Stimulated activated CD8-positive, alpha-beta memory T cell treated with anti-CD3 and anti-CD28 coated beads, Interleukin-4, amount 100 ng/mL, for 24 hours (primary cell): ENCODE measurements at regions not wholly inside any gene's neighbourhood (a gene's known extent, or its start where the extent isn't known, plus 50 kb on each side); places are given as distances from the start of the nearest gene placed in this dataset.

Source experiments
- DNase-seq: peaks from one replicate; pipeline ENCODE4 v3.0.0-alpha.2; 2020; ENCODE audit warnings: low read depth

- no peak for DNase-seq
Measured at GRCh38 chr20:40959325-40960092, 69.1 kb upstream of the TOP1 start.

GRCh38 chr20:40960101-40960500 lies 68.5 kb upstream of the TOP1 start:
- no peak for DNase-seq

DNA sequence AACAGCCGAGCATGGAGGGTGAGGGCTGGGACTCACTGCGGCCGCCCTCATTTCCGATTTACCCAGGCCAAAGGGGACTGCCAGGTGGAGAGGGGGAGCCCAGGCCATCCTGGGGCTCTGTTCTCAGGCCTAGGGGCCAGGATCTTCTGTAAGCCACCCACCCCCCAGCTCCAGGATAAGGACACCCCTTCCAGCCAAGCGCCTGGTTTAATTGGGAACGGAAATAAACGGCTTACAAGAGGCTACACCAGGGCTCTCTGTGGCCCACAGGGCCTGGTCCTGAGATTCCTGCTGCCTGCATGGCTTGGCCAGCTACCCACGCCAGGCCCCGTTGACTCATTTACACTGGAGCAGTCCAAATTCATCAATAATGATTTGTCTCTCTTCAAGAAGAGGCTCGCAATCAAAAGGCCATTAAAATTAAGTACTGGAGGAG lies 68.1 kb upstream of the TOP1 start:
- DNase-seq: no peak

DNA sequence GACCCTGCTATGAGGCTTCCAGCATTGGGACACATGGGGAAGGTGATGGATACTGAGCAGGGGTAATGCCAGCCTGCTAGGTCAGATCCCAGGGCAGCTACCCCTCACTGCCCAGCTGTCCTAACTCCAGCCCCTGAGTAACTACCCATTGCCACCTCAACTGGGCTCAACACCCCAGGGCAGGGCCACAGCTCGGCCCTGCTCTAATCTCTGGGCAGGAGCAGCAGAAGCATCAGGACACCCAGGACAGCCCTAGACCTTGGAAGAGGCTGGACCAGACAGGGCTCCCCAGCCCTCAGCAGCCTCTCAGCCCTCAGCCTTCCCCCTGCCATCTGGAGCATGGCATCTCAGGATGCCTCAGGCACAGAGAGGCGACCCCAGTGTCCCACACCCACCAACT lies 67.4 kb upstream of the TOP1 start:
- no peak for DNase-seq

- DNase-seq: no peak
Measured at GRCh38 chr20:40961686-40962640, 66.7 kb upstream of the TOP1 start.

GRCh38 chr20:40962733-40963504 lies 65.7 kb upstream of the TOP1 start:
- DNase-seq: peak; percentile 59

DNA sequence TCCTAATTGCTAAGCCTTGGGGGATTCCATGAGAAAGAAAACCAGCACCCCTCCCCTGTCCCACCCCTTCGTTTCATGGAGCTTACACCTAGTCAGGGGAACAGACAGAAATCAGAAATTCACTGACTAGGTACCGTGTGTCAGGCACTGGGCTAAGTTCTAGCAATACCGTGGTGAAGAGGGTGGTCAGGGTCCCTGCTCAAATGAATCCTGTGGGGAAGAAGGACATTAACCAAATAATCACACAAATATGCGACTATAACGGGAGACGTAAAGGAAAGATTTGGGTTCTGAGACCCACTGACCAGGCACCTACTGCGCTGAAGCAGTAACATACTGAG lies 65.1 kb upstream of the TOP1 start:
- no peak for DNase-seq

DNA sequence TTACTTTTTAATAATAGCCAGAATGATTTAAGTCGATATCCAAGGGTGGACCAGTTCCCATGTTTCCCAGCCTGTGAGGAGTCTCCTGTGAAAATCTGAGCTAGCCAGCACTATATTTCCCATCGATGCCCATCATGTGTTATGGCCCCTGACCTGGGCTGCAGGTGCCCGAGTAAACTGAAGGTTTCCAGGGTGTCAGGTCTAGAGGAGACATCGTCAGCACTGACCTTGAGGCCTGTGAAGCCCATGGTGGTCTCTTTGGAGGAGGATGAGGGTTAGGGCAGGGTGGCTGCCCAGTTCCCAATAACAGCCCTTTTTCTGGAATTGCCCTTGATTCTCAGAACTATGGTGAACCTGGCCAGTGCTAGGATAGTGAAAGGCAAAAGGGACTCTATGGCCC lies 63.0 kb upstream of the TOP1 start:
- DNase-seq: no peak

DNA sequence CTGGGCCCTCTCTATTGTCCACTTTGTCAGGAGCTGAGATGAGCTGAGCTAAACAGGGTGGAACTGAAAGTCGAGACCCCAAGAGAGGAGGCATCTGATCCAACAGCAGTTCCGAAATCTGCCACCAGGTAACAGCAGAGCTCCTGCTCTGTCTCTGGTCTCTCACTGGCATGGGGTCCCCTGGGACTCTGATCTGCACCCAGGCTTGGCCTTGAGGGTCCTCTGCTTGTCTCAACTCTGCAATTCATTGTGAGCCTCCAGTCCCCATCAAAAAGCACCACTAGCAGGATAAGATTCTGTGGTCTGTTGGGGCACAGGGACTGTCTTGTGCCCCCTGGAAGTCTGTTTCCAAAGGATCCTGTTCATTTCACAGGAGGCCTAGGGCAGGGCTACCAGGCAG lies 62.5 kb upstream of the TOP1 start:
- no peak for DNase-seq

- no peak for DNase-seq
Measured at GRCh38 chr20:40966516-40967185, 62.0 kb upstream of the TOP1 start.

DNA sequence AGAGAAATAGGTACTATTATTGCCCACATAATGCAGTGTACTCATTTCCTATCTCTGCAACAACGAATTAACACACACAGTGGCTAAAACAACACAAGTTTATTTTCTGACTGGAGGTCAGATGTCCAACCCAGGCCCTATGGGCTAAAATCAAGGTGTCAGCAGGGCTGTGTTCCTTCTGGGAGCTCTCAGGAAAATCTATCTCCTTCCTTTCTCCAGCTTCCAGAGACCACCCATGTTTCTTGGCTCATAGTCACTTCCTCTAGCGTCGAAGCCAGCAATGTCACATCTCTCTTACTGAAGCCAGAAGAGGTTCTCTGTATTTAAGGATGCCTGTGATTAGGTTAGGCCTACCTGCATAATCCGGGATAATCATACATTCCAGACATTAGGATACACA lies 60.9 kb upstream of the TOP1 start:
- DNase-seq: no peak

DNA sequence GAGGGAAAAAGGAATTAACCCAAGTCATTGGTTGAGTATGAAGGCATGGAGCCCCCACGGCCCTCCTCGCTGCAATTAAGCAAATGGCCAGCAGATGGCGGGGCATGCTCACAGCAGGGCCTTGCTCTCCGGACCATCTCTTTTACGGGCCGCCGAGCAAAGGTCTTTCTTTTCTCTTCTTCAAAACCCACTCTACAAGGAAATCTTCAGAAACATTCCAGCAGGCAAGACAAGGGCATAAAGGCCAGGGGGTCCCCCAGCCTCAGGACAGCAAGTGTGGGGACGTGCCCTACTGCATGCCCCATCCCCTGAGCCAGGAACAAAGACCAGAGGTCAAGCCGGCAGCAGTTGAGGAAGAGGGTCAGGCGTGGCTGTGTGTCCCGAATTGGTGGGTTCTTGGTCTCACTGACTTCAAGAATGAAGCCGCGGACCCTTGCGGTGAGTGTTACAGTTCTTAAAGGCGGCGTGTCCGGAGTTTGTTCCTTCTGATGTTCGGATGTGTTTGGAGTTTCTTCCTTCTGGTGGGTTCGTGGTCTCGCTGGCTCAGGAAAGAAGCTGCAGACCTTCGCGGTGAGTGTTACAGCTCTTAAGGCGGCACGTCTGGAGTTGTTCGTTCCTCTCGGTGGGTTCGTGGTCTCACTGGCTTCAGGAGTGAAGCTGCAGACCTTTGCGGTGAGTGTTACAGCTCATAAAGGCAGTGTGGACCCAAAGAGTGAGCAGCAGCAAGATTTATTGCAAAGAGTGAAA lies 59.6 kb upstream of the TOP1 start:
- DNase-seq: peak; percentile 80

DNA sequence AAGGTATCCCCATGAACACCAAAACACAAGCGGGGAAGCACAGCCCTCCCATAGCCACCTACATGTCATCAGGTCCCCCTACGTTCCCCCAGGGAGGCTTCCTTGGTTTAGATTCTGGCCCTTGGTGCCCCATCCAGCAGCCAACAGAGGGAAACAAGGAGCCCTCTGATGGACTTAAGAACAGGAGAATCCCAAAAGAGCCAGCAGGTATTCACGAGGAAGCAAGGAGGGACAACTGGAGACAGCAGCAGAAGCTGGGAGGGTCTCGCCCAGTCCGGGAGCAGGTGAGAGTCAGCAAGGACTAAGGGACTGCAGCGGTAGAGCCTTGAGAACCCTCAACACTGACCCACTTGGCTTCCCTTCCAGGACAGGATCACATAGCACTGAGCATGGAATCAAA lies 58.4 kb upstream of the TOP1 start:
- no peak for DNase-seq

DNA sequence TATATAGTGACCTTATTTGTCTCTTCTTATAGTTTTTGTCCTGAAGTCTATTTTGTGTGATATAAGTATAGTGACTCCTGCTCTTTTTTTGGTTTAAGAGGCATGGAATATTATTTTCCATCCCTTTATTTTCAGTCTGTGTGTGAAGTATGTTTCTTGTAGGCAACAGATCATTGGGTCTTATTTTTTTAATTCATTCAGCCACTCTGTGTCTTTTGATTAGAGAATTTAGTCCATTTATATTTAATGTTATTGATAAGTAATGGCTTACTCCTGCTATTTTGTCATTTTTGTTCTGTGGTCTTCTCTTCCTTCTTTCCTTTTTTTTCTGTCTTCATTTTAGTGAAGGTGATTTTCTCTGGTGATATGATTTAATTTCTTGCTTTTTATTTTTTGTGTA lies 51.4 kb upstream of the TOP1 start:
- no peak for DNase-seq

- no peak for DNase-seq
Measured at GRCh38 chr20:40978761-40979160, 49.9 kb upstream of the TOP1 start.
